ENCODE measurements at regions not wholly inside any gene's neighbourhood (a gene's known extent, or its start where the extent isn't known, plus 50 kb on each side); places are given as distances from the start of the nearest gene placed in this dataset.

- Mint-ChIP-seq H3K4me3 (no peak overlapping the region), H3K9me3 (peaks cover 5% of the 10 kb centered on the region), H3K36me3 (no peaks in the 10 kb centered on the region), H3K27me3 (peaks cover 29% of the 10 kb centered on the region), H3K27ac (no peak overlapping the region), H3K4me1 (ENCODE audit: unreplicated experiment) (no peaks in the 10 kb centered on the region)
- TF ChIP-seq, protein P1, sequence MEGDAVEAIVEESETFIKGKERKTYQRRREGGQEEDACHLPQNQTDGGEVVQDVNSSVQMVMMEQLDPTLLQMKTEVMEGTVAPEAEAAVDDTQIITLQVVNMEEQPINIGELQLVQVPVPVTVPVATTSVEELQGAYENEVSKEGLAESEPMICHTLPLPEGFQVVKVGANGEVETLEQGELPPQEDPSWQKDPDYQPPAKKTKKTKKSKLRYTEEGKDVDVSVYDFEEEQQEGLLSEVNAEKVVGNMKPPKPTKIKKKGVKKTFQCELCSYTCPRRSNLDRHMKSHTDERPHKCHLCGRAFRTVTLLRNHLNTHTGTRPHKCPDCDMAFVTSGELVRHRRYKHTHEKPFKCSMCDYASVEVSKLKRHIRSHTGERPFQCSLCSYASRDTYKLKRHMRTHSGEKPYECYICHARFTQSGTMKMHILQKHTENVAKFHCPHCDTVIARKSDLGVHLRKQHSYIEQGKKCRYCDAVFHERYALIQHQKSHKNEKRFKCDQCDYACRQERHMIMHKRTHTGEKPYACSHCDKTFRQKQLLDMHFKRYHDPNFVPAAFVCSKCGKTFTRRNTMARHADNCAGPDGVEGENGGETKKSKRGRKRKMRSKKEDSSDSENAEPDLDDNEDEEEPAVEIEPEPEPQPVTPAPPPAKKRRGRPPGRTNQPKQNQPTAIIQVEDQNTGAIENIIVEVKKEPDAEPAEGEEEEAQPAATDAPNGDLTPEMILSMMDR (conservative IDR thresholded peaks at IDR 0.05) = no peak
- no peak for DNase-seq (ENCODE audit: extremely low spot score, unreplicated experiment)
These were observed 106.9 kb downstream of the UNCX start for GRCh38 chr7:1339611-1340010.

GRCh38 chr7:1340031-1340430, 107.4 kb downstream of the UNCX start:
- H3K27ac Mint-ChIP-seq = no peak overlapping the region
- H3K4me3 Mint-ChIP-seq = no peak overlapping the region
- H3K4me1 Mint-ChIP-seq (ENCODE audit: unreplicated experiment) = no peaks in the 10 kb centered on the region
- peaks cover 28% of the 10 kb centered on the region for H3K27me3 Mint-ChIP-seq
- TF ChIP-seq, protein P1 (conservative IDR thresholded peaks at IDR 0.05) = no peak
- DNase-seq (ENCODE audit: extremely low spot score, unreplicated experiment) = no peak
- no peaks in the 10 kb centered on the region for H3K36me3 Mint-ChIP-seq
- peaks cover 5% of the 10 kb centered on the region for H3K9me3 Mint-ChIP-seq

GRCh38 chr7:1340461-1341360, 108.0 kb downstream of the UNCX start:
- TF ChIP-seq, protein P1 (conservative IDR thresholded peaks at IDR 0.05) = no peak
- peaks cover 25% of the 10 kb centered on the region for H3K27me3 Mint-ChIP-seq
- no peaks in the 10 kb centered on the region for H3K36me3 Mint-ChIP-seq
- peaks cover 5% of the 10 kb centered on the region for H3K9me3 Mint-ChIP-seq
- no peak overlapping the region for H3K27ac Mint-ChIP-seq
- no peak for DNase-seq (ENCODE audit: extremely low spot score, unreplicated experiment)
- no peak overlapping the region for H3K4me3 Mint-ChIP-seq
- H3K4me1 Mint-ChIP-seq (ENCODE audit: unreplicated experiment) = no peaks in the 10 kb centered on the region

DNA sequence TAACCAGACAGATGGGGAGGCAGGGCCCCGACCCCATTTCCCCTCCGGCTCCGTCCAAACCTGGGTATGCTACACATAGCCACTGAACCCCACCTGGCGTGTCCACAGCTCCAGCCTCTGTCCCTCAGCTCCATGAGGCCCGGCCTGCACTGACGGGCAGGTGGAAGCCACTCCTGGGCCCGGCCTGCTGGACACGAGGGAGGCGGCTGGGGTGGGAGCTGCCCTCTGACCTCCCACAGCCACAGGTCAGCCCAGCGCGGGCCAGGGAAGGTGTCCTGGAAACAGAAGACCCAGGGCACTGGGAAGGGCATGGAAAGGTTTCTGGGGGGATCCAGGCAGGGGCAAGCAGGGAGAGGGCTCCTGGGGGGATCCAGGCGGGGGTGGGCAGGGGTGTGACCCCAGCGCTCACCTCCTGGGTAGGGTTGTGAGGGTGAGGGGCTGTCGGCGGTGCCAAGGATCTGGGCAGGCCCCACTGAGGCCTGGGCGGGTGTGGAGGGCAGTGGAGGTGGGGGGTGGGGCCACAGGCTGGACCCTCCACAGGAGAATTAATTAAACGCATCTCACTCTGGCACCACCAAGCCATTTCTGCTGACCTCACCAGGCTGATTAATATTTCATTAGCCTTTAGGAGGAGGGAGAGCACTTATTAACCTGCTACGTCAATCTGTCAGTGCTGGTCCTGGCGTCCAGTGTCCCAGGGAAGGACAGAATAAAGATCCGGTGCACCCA, 108.9 kb downstream of the UNCX start:
- DNase-seq (ENCODE audit: extremely low spot score, unreplicated experiment) = no peak
- no peak overlapping the region for H3K4me3 Mint-ChIP-seq
- peaks cover 5% of the 10 kb centered on the region for H3K9me3 Mint-ChIP-seq
- H3K36me3 Mint-ChIP-seq = no peaks in the 10 kb centered on the region
- no peaks in the 10 kb centered on the region for H3K4me1 Mint-ChIP-seq (ENCODE audit: unreplicated experiment)
- H3K27me3 Mint-ChIP-seq = peaks cover 23% of the 10 kb centered on the region
- TF ChIP-seq, protein P1 (conservative IDR thresholded peaks at IDR 0.05) = no peak
- H3K27ac Mint-ChIP-seq = no peak overlapping the region

GRCh38 chr7:1342090-1342640, 109.5 kb downstream of the UNCX start:
- no peak overlapping the region for H3K4me3 Mint-ChIP-seq
- no peaks in the 10 kb centered on the region for H3K36me3 Mint-ChIP-seq

More at GRCh38 chr7:1342090-1342640, 109.5 kb downstream of the UNCX start:
- no peak for DNase-seq (ENCODE audit: extremely low spot score, unreplicated experiment)
- no peak overlapping the region for H3K27ac Mint-ChIP-seq
- H3K4me1 Mint-ChIP-seq (ENCODE audit: unreplicated experiment) = no peaks in the 10 kb centered on the region
- TF ChIP-seq, protein P1 (conservative IDR thresholded peaks at IDR 0.05) = no peak
- H3K9me3 Mint-ChIP-seq = peaks cover 5% of the 10 kb centered on the region
- H3K27me3 Mint-ChIP-seq = peaks cover 23% of the 10 kb centered on the region

Data from type B pancreatic cell (in vitro differentiated cells).